K562 (cell line): ENCODE measurements at regions not wholly inside any gene's neighbourhood (a gene's known extent, or its start where the extent isn't known, plus 50 kb on each side); places are given as distances from the start of the nearest gene placed in this dataset.
"Not testable (repeated sequence)": the region's sequence is repeated elsewhere in the genome, so short reads cannot be mapped to it uniquely, and the experiment has no call there.

Experiments used
- ATAC-seq: fragments of 200-7000 bp; cut with Tn5 transposase; 3 replicates; pipeline ENCODE4 v1.9.1; 2020; ENCODE audit warnings: moderate library complexity
- BruUV-seq: library from RNA; stranded (reverse); fragments of 400-500 nt; replicated peaks from 2 replicates; lab custom pipeline; 2021; lab: Mats Ljungman, UMichigan
- CTCF ChIA-PET: fragments of 300-600 bp; formaldehyde crosslinking; extraction: SDS; loops from one replicate; lab custom pipeline; 2021; ENCODE audit warnings: low intra/inter-chr PET ratio; lab: Yijun Ruan, JAX
- POLR2A ChIA-PET: fragments of 300-600, 350-650 bp; sonication (Branson Sonifier 250); formaldehyde crosslinking; extraction: SDS; loops from one replicate; lab custom pipeline; 2021; ENCODE audit warnings: antibody characterized with exemption, inconsistent platforms; lab: Yijun Ruan, JAX
- DNase-seq, 4 experiments: peaks; one replicate each; pipeline versions ENCODE4 v3.0.0 to v3.0.0-alpha.2; 2011 to 2018; ENCODE audit warnings: low spot score in 3 of 4, mixed read lengths in 3 of 4; ENCODE audit errors: extremely low read depth in 1 of 4
- FAIRE-seq: peaks from 2 replicates; lab custom pipeline; 2011; peaks lifted over from hg19 to GRCh38; lab: Jason Lieb, UNC
- H2AFZ ChIP-seq: 2 replicates; pipeline ENCODE4 v1.6.0; 2011; ENCODE audit warnings: low read depth, low read length, control low read depth, inconsistent platforms
- H3K27ac ChIP-seq: fragments of 200-600 bp; 3 replicates; pipeline ENCODE4 v1.8.0; 2011; ENCODE audit warnings: low read depth, mild to moderate bottlenecking, control low read depth, inconsistent platforms, low read length, moderate library complexity, mixed read lengths; ENCODE audit errors: extremely low read depth
- H3K27me3 ChIP-seq, 2 experiments: fragments of 300-600 bp in 1 of 2; 2 replicates in 1 of 2; 3 replicates in 1 of 2; pipeline versions ENCODE4 v1.6.0 to v1.8.0; 2011; ENCODE audit warnings: inconsistent platforms in 2 of 2, low read length in 2 of 2, mild to moderate bottlenecking in 1 of 2, mixed read lengths in 1 of 2, moderate library complexity in 1 of 2; ENCODE audit not compliant: control insufficient read depth in 2 of 2, insufficient read depth in 2 of 2
- H3K36me3 ChIP-seq: fragments of 300-600 bp; 3 replicates; pipeline ENCODE4 v1.8.0; 2011; ENCODE audit warnings: mild to moderate bottlenecking, low read length, inconsistent platforms; ENCODE audit not compliant: control insufficient read depth, insufficient read depth
- H3K4me1 ChIP-seq, 2 experiments: fragments of 200-600 bp in 1 of 2; replicated peaks in 1 of 2; 2 replicates in 1 of 2; 3 replicates in 1 of 2; pipeline versions ENCODE4 v1.5.1 to v1.8.0; 2011; ENCODE audit warnings: inconsistent platforms in 2 of 2, low read length in 2 of 2, mild to moderate bottlenecking in 1 of 2, mixed read lengths in 1 of 2, moderate library complexity in 1 of 2; ENCODE audit not compliant: control insufficient read depth in 2 of 2, insufficient read depth in 2 of 2
- H3K4me2 ChIP-seq: 2 replicates; pipeline ENCODE4 v1.6.1; 2011; ENCODE audit warnings: low read length, control low read depth, inconsistent platforms, mixed read lengths; ENCODE audit not compliant: insufficient read depth
- H3K4me3 ChIP-seq: fragments of 200-600 bp; sonication (generic), shearing (Covaris generic); 2 replicates; pipeline ENCODE4 v1.5.1; 2016; ENCODE audit warnings: control low read depth, inconsistent platforms
- H3K79me2 ChIP-seq: fragments of 200-600 bp; 3 replicates; pipeline ENCODE4 v1.8.0; 2011; ENCODE audit warnings: low read length, inconsistent platforms; ENCODE audit not compliant: control insufficient read depth, insufficient read depth
- H3K9ac ChIP-seq, 2 experiments: 2 replicates each; pipeline versions ENCODE4 v1.6.0 to v1.6.1; 2011; ENCODE audit warnings: low read depth in 2 of 2, low read length in 2 of 2, control low read depth in 1 of 2, inconsistent platforms in 1 of 2, mild to moderate bottlenecking in 1 of 2, mixed read lengths in 1 of 2; ENCODE audit not compliant: insufficient read depth in 1 of 2
- H3K9me1 ChIP-seq: one replicate; pipeline ENCODE4 v1.6.0; 2011; ENCODE audit warnings: inconsistent platforms, mild to moderate bottlenecking, low read length, moderate library complexity; ENCODE audit not compliant: control insufficient read depth, insufficient read depth
- H3K9me3 ChIP-seq: replicated peaks from 2 replicates; pipeline ENCODE4 v1.5.1; 2011; ENCODE audit warnings: low read depth, low read length, inconsistent platforms; ENCODE audit not compliant: control insufficient read depth, insufficient read depth
- H4K20me1 ChIP-seq: replicated peaks from 2 replicates; pipeline ENCODE4 v1.6.1; 2011; ENCODE audit warnings: low read length, inconsistent platforms, mixed read lengths; ENCODE audit not compliant: control insufficient read depth, insufficient read depth
- CBX1 ChIP-seq: sonication (generic); IDR thresholded peaks from 2 replicates; pipeline ENCODE4 v1.6.1; 2016; ENCODE audit warnings: antibody characterized with exemption, low read depth, mild to moderate bottlenecking
- HMG20A ChIP-seq: fragments of 450-650 bp; formaldehyde crosslinking; conservative IDR thresholded peaks from 2 replicates; pipeline ENCODE4 v1.4.0; 2020; ENCODE audit warnings: mild to moderate bottlenecking, mixed read lengths
- KLF13 ChIP-seq: fragments of 450-650 bp; IDR thresholded peaks from 2 replicates; pipeline ENCODE4 v1.6.1; 2016; ENCODE audit warnings: missing genetic modification characterization, low read depth, mild to moderate bottlenecking, missing compliant biosample characterization, moderate library complexity, borderline replicate concordance
- ZBTB7A ChIP-seq: IDR thresholded peaks from 2 replicates; pipeline ENCODE4 v1.6.1; 2011; ENCODE audit warnings: low read depth, mild to moderate bottlenecking, low read length, moderate library complexity, borderline replicate concordance; ENCODE audit not compliant: control insufficient read depth
- WGBS: fragments of 100-300 bp; shearing (Covaris generic); methylation state at CpG from one replicate; pipeline ENCODE4 v1.1.6; 2016; ENCODE audit warnings: low coverage, mixed read lengths; ENCODE audit not compliant: insufficient coverage; ENCODE audit errors: missing lambda C conversion rate; 5-methylcytosine and 5-hydroxymethylcytosine counted together
- in situ Hi-C: fragments of 300-500 bp; cut with MboI; formaldehyde crosslinking; loops from 4 replicates; pipeline ENCODE4 v1.15.0; 2018; ENCODE audit warnings: inconsistent platforms, mixed read lengths
- intact Hi-C: fragments of 100-400 bp; cut with micrococcal nuclease; formaldehyde crosslinking; loops from 2 replicates; pipeline ENCODE4 v1.14.2; 2022
- TF ChIP-seq, protein P1 (sequence below): fragments of 150-350 bp; conservative IDR thresholded peaks from 2 replicates; pipeline ENCODE4 v1.6.1; 2014; ENCODE audit warnings: low read length
- TF ChIP-seq, protein P2 (sequence below), 3 experiments: IDR thresholded peaks in 2 of 3; conservative IDR thresholded peaks in 1 of 3; 2 replicates each; pipeline ENCODE4 v1.5.1; 2011 to 2012; ENCODE audit warnings: low read length in 3 of 3, mild to moderate bottlenecking in 3 of 3, control low read depth in 2 of 3, improper control_type of control experiment in 1 of 3, inconsistent platforms in 1 of 3, low read depth in 1 of 3, mixed read lengths in 1 of 3, moderate library complexity in 1 of 3; ENCODE audit not compliant: insufficient read depth in 2 of 3

DNA sequence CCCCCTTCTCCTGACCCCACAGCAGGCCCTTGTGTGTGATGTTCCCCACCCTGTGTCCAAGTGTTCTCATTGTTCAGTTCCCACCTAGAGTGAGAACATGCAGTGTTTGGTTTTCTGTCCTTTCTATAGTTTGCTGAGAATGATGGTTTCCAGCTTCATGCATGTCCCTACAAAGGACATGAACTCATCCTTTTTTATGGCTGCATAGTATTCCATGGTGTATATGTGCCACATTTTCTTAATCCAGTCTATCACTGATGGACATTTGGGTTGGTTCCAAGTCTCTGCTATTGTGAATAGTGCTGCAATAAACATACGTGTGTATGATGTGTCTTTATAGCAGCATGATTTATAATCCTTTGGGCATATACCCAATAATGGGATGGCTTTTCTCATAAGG is 234.2 kb downstream of the NR2F1-AS1 start:
- in situ Hi-C loops, H3K9me3 ChIP-seq: not testable (repeated sequence)

DNA sequence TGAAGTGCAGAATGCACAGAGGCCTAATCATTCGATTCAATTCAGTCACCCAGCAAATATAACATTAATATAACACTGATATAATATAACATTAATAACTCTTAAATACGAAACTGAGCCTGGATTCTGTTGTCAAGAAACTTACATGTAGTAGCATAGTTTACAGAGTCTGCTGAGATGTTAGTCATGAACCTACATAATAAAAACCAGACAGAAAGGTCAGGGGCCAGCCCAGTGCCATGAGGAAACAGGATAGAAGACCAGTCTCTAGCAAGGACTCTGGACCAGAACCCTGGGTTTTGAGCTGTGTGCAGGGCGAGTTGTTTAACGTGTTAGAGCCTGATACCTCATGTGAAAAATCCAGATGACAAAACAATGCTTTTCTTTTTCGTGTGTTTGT is 234.7 kb downstream of the NR2F1-AS1 start:
- H3K27ac ChIP-seq, result no peak overlapping the region
- ChIA-PET CTCF (no interaction called here), POLR2A (no interaction called here)
- no TSS peak for BruUV-seq
- intact Hi-C loops (no loop called here), in situ Hi-C loops (no loop called here)
- H3K36me3 ChIP-seq, result no peaks in the 10 kb centered on the region
- FAIRE-seq (no peak), DNase-seq (no peak), ATAC-seq (no peak)
- H4K20me1 ChIP-seq, result no peaks in the 10 kb centered on the region
- H3K4me2 ChIP-seq, result no peak overlapping the region
- no peaks in the 10 kb centered on the region for H3K9me3 ChIP-seq
- H3K4me1 ChIP-seq, result no peaks in the 10 kb centered on the region
- no peak overlapping the region for H3K9ac ChIP-seq
- H3K27me3 ChIP-seq, result no peaks in the 10 kb centered on the region
- no peaks in the 10 kb centered on the region for H3K79me2 ChIP-seq
- no peak overlapping the region for H2AFZ ChIP-seq
- no peaks in the 10 kb centered on the region for H3K9me1 ChIP-seq
- TF ChIP-seq, protein P1, sequence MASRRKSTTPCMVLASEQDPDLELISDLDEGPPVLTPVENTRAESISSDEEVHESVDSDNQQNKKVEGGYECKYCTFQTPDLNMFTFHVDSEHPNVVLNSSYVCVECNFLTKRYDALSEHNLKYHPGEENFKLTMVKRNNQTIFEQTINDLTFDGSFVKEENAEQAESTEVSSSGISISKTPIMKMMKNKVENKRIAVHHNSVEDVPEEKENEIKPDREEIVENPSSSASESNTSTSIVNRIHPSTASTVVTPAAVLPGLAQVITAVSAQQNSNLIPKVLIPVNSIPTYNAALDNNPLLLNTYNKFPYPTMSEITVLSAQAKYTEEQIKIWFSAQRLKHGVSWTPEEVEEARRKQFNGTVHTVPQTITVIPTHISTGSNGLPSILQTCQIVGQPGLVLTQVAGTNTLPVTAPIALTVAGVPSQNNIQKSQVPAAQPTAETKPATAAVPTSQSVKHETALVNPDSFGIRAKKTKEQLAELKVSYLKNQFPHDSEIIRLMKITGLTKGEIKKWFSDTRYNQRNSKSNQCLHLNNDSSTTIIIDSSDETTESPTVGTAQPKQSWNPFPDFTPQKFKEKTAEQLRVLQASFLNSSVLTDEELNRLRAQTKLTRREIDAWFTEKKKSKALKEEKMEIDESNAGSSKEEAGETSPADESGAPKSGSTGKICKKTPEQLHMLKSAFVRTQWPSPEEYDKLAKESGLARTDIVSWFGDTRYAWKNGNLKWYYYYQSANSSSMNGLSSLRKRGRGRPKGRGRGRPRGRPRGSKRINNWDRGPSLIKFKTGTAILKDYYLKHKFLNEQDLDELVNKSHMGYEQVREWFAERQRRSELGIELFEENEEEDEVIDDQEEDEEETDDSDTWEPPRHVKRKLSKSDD, result no peak
- no peak for TF ChIP-seq CBX1
- no peak for TF ChIP-seq ZBTB7A
- no peak for TF ChIP-seq KLF13
- TF ChIP-seq, protein P2, sequence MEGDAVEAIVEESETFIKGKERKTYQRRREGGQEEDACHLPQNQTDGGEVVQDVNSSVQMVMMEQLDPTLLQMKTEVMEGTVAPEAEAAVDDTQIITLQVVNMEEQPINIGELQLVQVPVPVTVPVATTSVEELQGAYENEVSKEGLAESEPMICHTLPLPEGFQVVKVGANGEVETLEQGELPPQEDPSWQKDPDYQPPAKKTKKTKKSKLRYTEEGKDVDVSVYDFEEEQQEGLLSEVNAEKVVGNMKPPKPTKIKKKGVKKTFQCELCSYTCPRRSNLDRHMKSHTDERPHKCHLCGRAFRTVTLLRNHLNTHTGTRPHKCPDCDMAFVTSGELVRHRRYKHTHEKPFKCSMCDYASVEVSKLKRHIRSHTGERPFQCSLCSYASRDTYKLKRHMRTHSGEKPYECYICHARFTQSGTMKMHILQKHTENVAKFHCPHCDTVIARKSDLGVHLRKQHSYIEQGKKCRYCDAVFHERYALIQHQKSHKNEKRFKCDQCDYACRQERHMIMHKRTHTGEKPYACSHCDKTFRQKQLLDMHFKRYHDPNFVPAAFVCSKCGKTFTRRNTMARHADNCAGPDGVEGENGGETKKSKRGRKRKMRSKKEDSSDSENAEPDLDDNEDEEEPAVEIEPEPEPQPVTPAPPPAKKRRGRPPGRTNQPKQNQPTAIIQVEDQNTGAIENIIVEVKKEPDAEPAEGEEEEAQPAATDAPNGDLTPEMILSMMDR (IDR thresholded peaks at IDR 0.05 in 2 of 3, conservative IDR thresholded peaks at IDR 0.05 in 1 of 3; ENCODE audit: insufficient read depth in 2 of 3, low read depth in 1 of 3, low read length in 3 of 3), result no peak
- no peak for TF ChIP-seq HMG20A
- WGBS, result 0% methylated on average over 5 of the region's 5 CpGs
- no peak overlapping the region for H3K4me3 ChIP-seq

More for the DNA sequence above, 234.2 kb downstream of the NR2F1-AS1 start:
- H3K79me2 ChIP-seq, H4K20me1 ChIP-seq, ATAC-seq, H2AFZ ChIP-seq, H3K9ac ChIP-seq, CTCF ChIA-PET, H3K4me2 ChIP-seq, BruUV-seq, H3K36me3 ChIP-seq, H3K27me3 ChIP-seq, POLR2A ChIA-PET, H3K9me1 ChIP-seq, H3K4me3 ChIP-seq, FAIRE-seq, H3K27ac ChIP-seq, intact Hi-C loops, DNase-seq, H3K4me1 ChIP-seq: not testable (repeated sequence)
- 0% methylated on average over 1 of the region's 1 CpG for WGBS
